HG03135 (cell line): ENCODE measurements at regions not wholly inside any gene's neighbourhood (a gene's known extent, or its start where the extent isn't known, plus 50 kb on each side); places are given as distances from the start of the nearest gene placed in this dataset.
"Not testable (repeated sequence)": the region's sequence is repeated elsewhere in the genome, so short reads cannot be mapped to it uniquely, and the experiment has no call there.

Experiments used
- ATAC-seq: cut with Tn5 transposase; IDR thresholded peaks from one replicate; pipeline ENCODE4 v1.9.1; 2021; ENCODE audit warnings: mild to moderate bottlenecking, moderate library complexity; ENCODE audit not compliant: unreplicated experiment

GRCh38 chr3:78242724-78243123, 1202.8 kb downstream of the ROBO2 start:
- no peak for ATAC-seq

GRCh38 chr3:78244136-78244535, 1204.2 kb downstream of the ROBO2 start:
- ATAC-seq: no peak

- ATAC-seq: no peak
Measured at GRCh38 chr3:78249294-78249693, 1209.4 kb downstream of the ROBO2 start.

GRCh38 chr3:78253860-78254259, 1214.0 kb downstream of the ROBO2 start:
- no peak for ATAC-seq

GRCh38 chr3:78255403-78255802, 1215.5 kb downstream of the ROBO2 start:
- no peak for ATAC-seq

- ATAC-seq: no peak
Measured at GRCh38 chr3:78256123-78256522, 1216.2 kb downstream of the ROBO2 start.

GRCh38 chr3:78257951-78258530, 1218.1 kb downstream of the ROBO2 start:
- ATAC-seq: no peak

- ATAC-seq: no peak
Measured at GRCh38 chr3:78258798-78259197, 1218.9 kb downstream of the ROBO2 start.

- no peak for ATAC-seq
Measured at GRCh38 chr3:78260388-78260787, 1220.5 kb downstream of the ROBO2 start.

GRCh38 chr3:78266550-78266949, 1226.7 kb downstream of the ROBO2 start:
- ATAC-seq: not testable (repeated sequence)

GRCh38 chr3:78267235-78267634, 1227.3 kb downstream of the ROBO2 start:
- no peak for ATAC-seq

GRCh38 chr3:78268087-78268486, 1228.2 kb downstream of the ROBO2 start:
- ATAC-seq: no peak

GRCh38 chr3:78268716-78269668, 1229.1 kb downstream of the ROBO2 start:
- no peak for ATAC-seq

- ATAC-seq: no peak
Measured at GRCh38 chr3:78273326-78273725, 1233.4 kb downstream of the ROBO2 start.

- no peak for ATAC-seq
Measured at GRCh38 chr3:78274475-78275065, 1234.7 kb downstream of the ROBO2 start.

GRCh38 chr3:78275420-78275852, 1235.5 kb downstream of the ROBO2 start:
- ATAC-seq: no peak

GRCh38 chr3:78277220-78277619, 1237.3 kb downstream of the ROBO2 start:
- ATAC-seq: no peak

- no peak for ATAC-seq
Measured at GRCh38 chr3:78277801-78278200, 1237.9 kb downstream of the ROBO2 start.

- no peak for ATAC-seq
Measured at GRCh38 chr3:78279091-78279490, 1239.2 kb downstream of the ROBO2 start.

GRCh38 chr3:78281381-78281780, 1241.5 kb downstream of the ROBO2 start:
- ATAC-seq: no peak

- ATAC-seq: no peak
Measured at GRCh38 chr3:78283994-78284393, 1244.1 kb downstream of the ROBO2 start.
